ENCODE measurements at regions not wholly inside any gene's neighbourhood (a gene's known extent, or its start where the extent isn't known, plus 50 kb on each side); places are given as distances from the start of the nearest gene placed in this dataset.

- Mint-ChIP-seq H3K27me3 (no peaks in the 10 kb centered on the region), H3K36me3 (ENCODE audit: low read depth) (no peaks in the 10 kb centered on the region), H3K27ac (no peak overlapping the region), H3K4me3 (no peak overlapping the region), H3K4me1 (no peaks in the 10 kb centered on the region)
- no peak for ATAC-seq
- no peaks in the 10 kb centered on the region for H3K9me3 ChIP-seq (ENCODE audit: control insufficient read depth, low read length, poor library complexity, severe bottlenecking)
- no peak for DNase-seq
Measured at GRCh38 chr5:8241076-8241475, 372.1 kb downstream of the MTRR start.

DNA sequence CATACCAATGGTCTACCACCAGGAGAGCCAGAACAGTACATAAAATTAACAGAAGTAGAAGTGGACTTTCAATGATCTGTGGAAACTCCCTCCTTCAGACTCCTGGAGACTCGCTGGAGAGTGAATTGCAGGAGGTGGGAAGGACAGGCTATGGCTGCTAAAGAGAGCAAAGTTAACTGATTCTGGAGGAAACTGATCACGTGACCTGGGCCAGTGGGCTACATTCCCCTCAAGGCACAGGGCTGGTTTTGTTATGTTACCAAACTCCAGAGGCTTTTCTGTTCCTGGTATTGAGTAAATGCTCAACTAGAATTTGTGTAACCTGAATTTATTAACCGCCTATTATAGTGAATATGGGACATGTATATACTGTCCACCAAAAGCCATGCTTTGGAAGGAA lies 372.6 kb downstream of the MTRR start:
- no peaks in the 10 kb centered on the region for H3K4me1 Mint-ChIP-seq
- H3K9me3 ChIP-seq (ENCODE audit: control insufficient read depth, low read length, poor library complexity, severe bottlenecking) = no peaks in the 10 kb centered on the region
- DNase-seq = no peak
- no peak for ATAC-seq
- H3K36me3 Mint-ChIP-seq (ENCODE audit: low read depth) = no peaks in the 10 kb centered on the region
- no peak overlapping the region for H3K4me3 Mint-ChIP-seq
- H3K27me3 Mint-ChIP-seq = no peaks in the 10 kb centered on the region
- no peak overlapping the region for H3K27ac Mint-ChIP-seq

DNA sequence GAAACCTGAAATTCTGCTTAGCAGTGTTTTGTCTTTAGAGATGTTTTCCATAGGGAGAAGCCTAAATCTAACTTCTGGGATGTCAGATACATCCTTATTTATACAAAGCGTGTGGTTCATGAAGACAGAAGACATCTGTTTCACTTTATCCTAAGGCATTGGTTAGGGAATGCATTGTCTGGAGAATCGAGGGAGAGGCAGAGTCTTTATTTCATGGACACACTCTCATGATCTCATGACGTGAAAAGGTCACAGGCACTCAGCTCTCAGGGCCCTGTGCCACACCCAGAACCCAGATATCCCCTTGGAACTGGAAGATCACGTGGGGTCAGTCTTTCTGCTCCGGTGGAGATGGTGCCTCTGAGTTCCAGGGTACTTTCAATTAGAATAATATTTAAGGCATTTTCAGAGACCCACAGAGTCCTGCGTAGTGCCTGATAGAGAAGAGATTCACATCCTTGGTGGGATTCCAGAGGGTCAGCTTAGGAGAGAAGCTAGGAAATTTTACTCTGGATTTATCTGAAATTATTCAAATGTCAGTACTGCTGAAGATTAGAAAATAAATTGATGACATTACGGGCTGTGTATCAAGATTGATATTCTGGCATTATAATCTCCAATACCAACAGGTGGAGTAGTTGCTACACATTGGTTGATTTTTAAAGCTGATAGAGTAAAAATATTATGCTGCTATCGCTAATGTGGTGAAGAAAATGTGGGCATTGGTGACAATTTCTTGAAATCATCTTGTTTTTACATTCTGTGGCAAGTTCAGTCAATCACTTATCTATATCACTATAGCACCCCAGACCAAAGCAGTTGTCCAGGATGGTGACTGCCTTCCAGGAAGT lies 378.3 kb downstream of the MTRR start:
- H3K9me3 ChIP-seq (ENCODE audit: control insufficient read depth, low read length, poor library complexity, severe bottlenecking) = no peaks in the 10 kb centered on the region
- no peak overlapping the region for H3K27ac Mint-ChIP-seq
- H3K4me3 Mint-ChIP-seq = no peak overlapping the region
- no peaks in the 10 kb centered on the region for H3K27me3 Mint-ChIP-seq
- no peak for DNase-seq
- no peaks in the 10 kb centered on the region for H3K4me1 Mint-ChIP-seq
- no peaks in the 10 kb centered on the region for H3K36me3 Mint-ChIP-seq (ENCODE audit: low read depth)
- no peak for ATAC-seq

DNA sequence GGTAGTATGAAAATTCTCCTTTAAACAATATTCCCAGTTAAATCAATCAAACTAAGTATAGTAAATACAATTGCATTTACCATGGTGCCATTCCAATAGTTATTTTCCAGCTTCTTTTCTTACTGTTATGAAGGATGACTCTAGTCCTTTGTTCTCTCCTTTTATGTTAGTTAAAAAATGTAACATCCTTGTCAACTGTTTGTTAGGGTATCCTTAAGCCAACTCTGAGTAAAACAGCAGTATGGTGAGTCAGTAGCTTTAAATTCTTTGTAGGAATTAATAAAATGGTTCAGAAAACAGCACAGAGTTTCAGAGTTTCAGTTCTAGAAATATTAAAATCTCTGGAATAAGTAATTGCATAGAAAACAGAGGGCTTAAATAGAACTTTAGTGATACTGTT lies 384.4 kb downstream of the MTRR start:
- Mint-ChIP-seq H3K27me3 (no peaks in the 10 kb centered on the region), H3K4me1 (no peaks in the 10 kb centered on the region), H3K36me3 (ENCODE audit: low read depth) (no peaks in the 10 kb centered on the region), H3K27ac (no peak overlapping the region), H3K4me3 (no peak overlapping the region)
- H3K9me3 ChIP-seq (ENCODE audit: control insufficient read depth, low read length, poor library complexity, severe bottlenecking) = no peaks in the 10 kb centered on the region
- DNase-seq = no peak
- no peak for ATAC-seq

GRCh38 chr5:8254674-8255073 lies 385.7 kb downstream of the MTRR start:
- no peaks in the 10 kb centered on the region for H3K4me1 Mint-ChIP-seq
- H3K9me3 ChIP-seq (ENCODE audit: control insufficient read depth, low read length, poor library complexity, severe bottlenecking) = no peaks in the 10 kb centered on the region
- H3K27me3 Mint-ChIP-seq = no peaks in the 10 kb centered on the region
- H3K27ac Mint-ChIP-seq = no peak overlapping the region
- no peak overlapping the region for H3K4me3 Mint-ChIP-seq
- no peak for ATAC-seq
- no peak for DNase-seq
- no peaks in the 10 kb centered on the region for H3K36me3 Mint-ChIP-seq (ENCODE audit: low read depth)

DNA sequence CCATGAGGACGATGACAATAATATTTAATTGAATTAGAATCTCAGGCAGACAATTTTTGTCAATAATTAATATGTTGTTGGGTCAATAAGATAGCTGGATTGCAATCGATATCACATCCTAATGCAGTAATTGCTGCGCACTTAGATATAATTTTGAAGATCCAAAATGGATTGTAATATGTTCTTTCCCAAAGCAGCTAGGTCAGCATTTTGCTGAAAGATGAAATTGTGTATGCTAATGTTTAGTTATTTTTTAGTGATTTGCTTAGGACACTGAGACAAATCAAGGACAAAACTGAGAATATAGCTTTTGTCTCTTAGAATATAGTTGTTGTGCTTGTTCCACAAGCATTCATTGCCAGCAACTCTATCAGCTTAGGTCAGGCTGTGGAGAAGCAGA lies 389.9 kb downstream of the MTRR start:
- no peak for ATAC-seq

GRCh38 chr5:8270246-8270645 lies 401.3 kb downstream of the MTRR start:
- Mint-ChIP-seq H3K4me3 (no peak overlapping the region), H3K27ac (no peak overlapping the region), H3K36me3 (ENCODE audit: low read depth) (no peaks in the 10 kb centered on the region), H3K27me3 (no peaks in the 10 kb centered on the region), H3K4me1 (no peaks in the 10 kb centered on the region)
- H3K9me3 ChIP-seq (ENCODE audit: control insufficient read depth, low read length, poor library complexity, severe bottlenecking) = no peaks in the 10 kb centered on the region
- DNase-seq (no peak), ATAC-seq (no peak)

More for the DNA sequence above, 389.9 kb downstream of the MTRR start:
- H3K4me1 Mint-ChIP-seq = no peaks in the 10 kb centered on the region
- no peak for DNase-seq
- no peaks in the 10 kb centered on the region for H3K9me3 ChIP-seq (ENCODE audit: control insufficient read depth, low read length, poor library complexity, severe bottlenecking)
- H3K27me3 Mint-ChIP-seq = no peaks in the 10 kb centered on the region
- no peak overlapping the region for H3K27ac Mint-ChIP-seq
- H3K4me3 Mint-ChIP-seq = no peak overlapping the region
- H3K36me3 Mint-ChIP-seq (ENCODE audit: low read depth) = no peaks in the 10 kb centered on the region

- H3K27ac Mint-ChIP-seq = no peak overlapping the region
- no peaks in the 10 kb centered on the region for H3K4me1 Mint-ChIP-seq
- no peak for DNase-seq
- no peaks in the 10 kb centered on the region for H3K36me3 Mint-ChIP-seq (ENCODE audit: low read depth)
- no peak overlapping the region for H3K4me3 Mint-ChIP-seq
- no peak for ATAC-seq
- no peaks in the 10 kb centered on the region for H3K9me3 ChIP-seq (ENCODE audit: control insufficient read depth, low read length, poor library complexity, severe bottlenecking)
- H3K27me3 Mint-ChIP-seq = no peaks in the 10 kb centered on the region
Measured at GRCh38 chr5:8280711-8281363, 411.9 kb downstream of the MTRR start.

DNA sequence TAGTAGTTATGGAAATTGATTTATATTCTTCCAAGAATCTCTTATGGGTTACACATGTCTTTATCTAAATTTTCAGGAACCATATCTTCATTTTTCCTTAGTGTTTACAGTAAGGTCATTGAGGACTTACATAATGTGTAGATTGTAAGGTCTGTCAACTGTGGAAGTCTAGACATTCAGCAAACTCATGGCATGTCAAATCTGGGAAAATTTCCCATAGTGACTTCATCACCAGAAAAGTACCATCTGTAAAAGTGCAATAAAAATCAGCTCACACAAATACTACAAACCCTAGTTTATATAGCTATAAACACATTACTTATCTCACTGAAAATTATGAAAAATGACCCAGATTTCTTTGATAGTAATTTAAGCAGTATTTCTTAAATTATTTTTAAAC lies 419.4 kb downstream of the MTRR start:
- Mint-ChIP-seq H3K4me1 (no peaks in the 10 kb centered on the region), H3K36me3 (ENCODE audit: low read depth) (no peaks in the 10 kb centered on the region), H3K27ac (no peak overlapping the region), H3K4me3 (no peak overlapping the region), H3K27me3 (no peaks in the 10 kb centered on the region)
- DNase-seq = no peak
- ATAC-seq = no peak
- no peaks in the 10 kb centered on the region for H3K9me3 ChIP-seq (ENCODE audit: control insufficient read depth, low read length, poor library complexity, severe bottlenecking)

GRCh38 chr5:8288897-8289516 lies 420.1 kb downstream of the MTRR start:
- no peaks in the 10 kb centered on the region for H3K9me3 ChIP-seq (ENCODE audit: control insufficient read depth, low read length, poor library complexity, severe bottlenecking)
- no peak for ATAC-seq
- Mint-ChIP-seq H3K4me3 (no peak overlapping the region), H3K27me3 (no peaks in the 10 kb centered on the region), H3K27ac (no peak overlapping the region), H3K36me3 (ENCODE audit: low read depth) (no peaks in the 10 kb centered on the region), H3K4me1 (no peaks in the 10 kb centered on the region)
- no peak for DNase-seq

DNA sequence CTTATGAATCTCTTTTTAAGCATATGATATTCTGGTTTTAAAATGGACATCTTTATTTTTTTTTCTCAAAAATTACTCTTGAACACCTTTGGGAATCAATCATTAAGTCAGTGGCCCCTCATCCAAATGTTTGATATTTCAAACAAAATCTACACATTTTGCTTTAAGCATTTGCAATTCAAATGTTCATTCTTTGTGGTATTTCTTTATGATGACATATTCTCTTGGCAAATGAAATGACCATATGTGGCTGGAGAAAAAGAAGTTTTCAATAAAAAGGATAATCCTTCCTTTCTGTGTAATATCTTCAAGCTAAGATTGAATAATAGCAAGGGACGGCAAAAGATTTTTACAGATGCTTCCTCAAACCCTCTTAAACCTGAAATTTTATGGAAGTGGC lies 420.8 kb downstream of the MTRR start:
- H3K4me1 Mint-ChIP-seq = no peaks in the 10 kb centered on the region
- H3K27me3 Mint-ChIP-seq = no peaks in the 10 kb centered on the region
- H3K36me3 Mint-ChIP-seq (ENCODE audit: low read depth) = no peaks in the 10 kb centered on the region
- no peaks in the 10 kb centered on the region for H3K9me3 ChIP-seq (ENCODE audit: control insufficient read depth, low read length, poor library complexity, severe bottlenecking)
- no peak overlapping the region for H3K27ac Mint-ChIP-seq
- no peak overlapping the region for H3K4me3 Mint-ChIP-seq
- DNase-seq (no peak), ATAC-seq (no peak)

DNA sequence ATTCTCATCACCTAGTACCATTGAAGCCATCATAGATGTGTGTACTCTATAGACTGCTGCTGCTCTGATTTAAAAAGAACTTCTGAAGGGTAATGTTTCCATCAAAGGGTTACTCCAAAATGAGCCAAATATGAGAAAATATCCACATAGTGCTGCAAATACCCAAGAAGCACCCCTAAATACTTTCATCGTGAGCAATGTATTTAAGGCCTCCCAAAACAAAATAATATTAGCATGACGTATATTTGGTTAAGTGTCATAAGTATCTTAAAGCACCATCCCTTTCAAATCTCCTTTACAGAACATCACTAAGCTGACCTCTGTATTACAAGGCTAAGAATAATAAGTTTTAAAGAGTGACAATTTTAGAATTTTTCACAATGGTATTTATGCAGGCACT lies 421.8 kb downstream of the MTRR start:
- Mint-ChIP-seq H3K36me3 (ENCODE audit: low read depth) (no peaks in the 10 kb centered on the region), H3K4me1 (no peaks in the 10 kb centered on the region), H3K27ac (no peak overlapping the region), H3K4me3 (no peak overlapping the region), H3K27me3 (no peaks in the 10 kb centered on the region)
- ATAC-seq = no peak
- no peaks in the 10 kb centered on the region for H3K9me3 ChIP-seq (ENCODE audit: control insufficient read depth, low read length, poor library complexity, severe bottlenecking)
- no peak for DNase-seq

GRCh38 chr5:8291641-8292040 lies 422.7 kb downstream of the MTRR start:
- no peak overlapping the region for H3K4me3 Mint-ChIP-seq
- no peaks in the 10 kb centered on the region for H3K27me3 Mint-ChIP-seq
- H3K4me1 Mint-ChIP-seq = no peaks in the 10 kb centered on the region
- no peak overlapping the region for H3K27ac Mint-ChIP-seq
- H3K9me3 ChIP-seq (ENCODE audit: control insufficient read depth, low read length, poor library complexity, severe bottlenecking) = no peaks in the 10 kb centered on the region
- no peaks in the 10 kb centered on the region for H3K36me3 Mint-ChIP-seq (ENCODE audit: low read depth)
- no peak for ATAC-seq
- no peak for DNase-seq
